IMR-90 (cell line): ENCODE measurements at regions not wholly inside any gene's neighbourhood (a gene's known extent, or its start where the extent isn't known, plus 50 kb on each side); places are given as distances from the start of the nearest gene placed in this dataset.

ENCODE experiments used
- ATAC-seq: fragments of 200-7000 bp; cut with Tn5 transposase; 2 replicates; pipeline ENCODE4 v1.9.1; 2020; ENCODE audit warnings: low read depth, mild to moderate bottlenecking, moderate library complexity
- BruUV-seq: library from RNA; stranded (reverse); fragments of 400-500 nt; replicated peaks from 2 replicates; lab custom pipeline; 2021; lab: Mats Ljungman, UMichigan
- CTCF ChIA-PET: fragments of 300-600 bp; formaldehyde crosslinking; extraction: SDS; loops from one replicate; lab custom pipeline; 2021; ENCODE audit warnings: antibody characterized with exemption; lab: Yijun Ruan, JAX
- POLR2A ChIA-PET: fragments of 300-600 bp; sonication (Branson Sonifier 250); formaldehyde crosslinking; loops from one replicate; lab custom pipeline; 2022; ENCODE audit warnings: antibody characterized with exemption; ENCODE audit not compliant: unreplicated experiment; lab: Charles Lee
- DNase-seq: peaks from one replicate; pipeline ENCODE4 v3.0.0; 2013
- H2AFZ ChIP-seq: replicated peaks from 2 replicates; pipeline ENCODE3; 2013; ENCODE audit warnings: low read length, mild to moderate bottlenecking; ENCODE audit not compliant: poor library complexity
- H2AK5ac ChIP-seq: 2 replicates; pipeline ENCODE4 v1.6.1; 2013; ENCODE audit warnings: low read depth, low read length, inconsistent platforms
- H2AK9ac ChIP-seq: replicated peaks from 2 replicates; pipeline ENCODE3; 2013; ENCODE audit warnings: mild to moderate bottlenecking, low read depth, low read length, moderate library complexity; ENCODE audit not compliant: poor library complexity
- H2BK120ac ChIP-seq: 2 replicates; pipeline ENCODE4 v1.6.1; 2013; ENCODE audit warnings: low read depth, low read length, inconsistent platforms
- H2BK15ac ChIP-seq: 3 replicates; pipeline ENCODE4 v1.6.1; 2013; ENCODE audit warnings: low read depth, low read length, inconsistent platforms
- H2BK20ac ChIP-seq: 2 replicates; pipeline ENCODE4 v1.6.1; 2013; ENCODE audit warnings: low read depth, mild to moderate bottlenecking, inconsistent platforms, low read length, moderate library complexity
- H2BK5ac ChIP-seq: 2 replicates; pipeline ENCODE4 v1.6.1; 2013; ENCODE audit warnings: mild to moderate bottlenecking, low read depth, low read length, inconsistent platforms; ENCODE audit not compliant: poor library complexity, severe bottlenecking
- H3K14ac ChIP-seq: replicated peaks from 2 replicates; pipeline ENCODE4 v1.6.1; 2013; ENCODE audit warnings: low read depth, low read length, inconsistent platforms
- H3K18ac ChIP-seq: 2 replicates; pipeline ENCODE4 v1.6.1; 2013; ENCODE audit warnings: low read depth, low read length, control low read depth
- H3K23ac ChIP-seq: 2 replicates; pipeline ENCODE4 v1.6.1; 2013; ENCODE audit warnings: low read depth, low read length, inconsistent platforms
- H3K27ac ChIP-seq: 2 replicates; pipeline ENCODE4 v1.5.1; 2013; ENCODE audit warnings: mild to moderate bottlenecking, control low read depth, low read length; ENCODE audit not compliant: insufficient read depth
- H3K27me3 ChIP-seq: 2 replicates; pipeline ENCODE4 v1.6.1; 2013; ENCODE audit warnings: low read length; ENCODE audit not compliant: control insufficient read depth, insufficient read depth
- H3K36me3 ChIP-seq: 2 replicates; pipeline ENCODE4 v1.6.1; 2013; ENCODE audit warnings: low read length, mixed read lengths; ENCODE audit not compliant: control insufficient read depth, insufficient read depth
- H3K4ac ChIP-seq: 2 replicates; pipeline ENCODE4 v1.6.1; 2013; ENCODE audit warnings: low read depth, low read length, inconsistent platforms
- H3K4me1 ChIP-seq: 2 replicates; pipeline ENCODE4 v1.6.1; 2013; ENCODE audit warnings: low read length, mixed read lengths; ENCODE audit not compliant: control insufficient read depth, insufficient read depth
- H3K4me2 ChIP-seq: 2 replicates; pipeline ENCODE4 v1.6.1; 2013; ENCODE audit warnings: low read depth, mild to moderate bottlenecking, control low read depth, low read length, moderate library complexity
- H3K4me3 ChIP-seq: 2 replicates; pipeline ENCODE4 v1.5.1; 2013; ENCODE audit warnings: low read depth, mild to moderate bottlenecking, control low read depth, low read length, moderate library complexity; ENCODE audit not compliant: insufficient read depth
- H3K56ac ChIP-seq: 2 replicates; pipeline ENCODE4 v1.6.1; 2013; ENCODE audit warnings: low read length, inconsistent platforms; ENCODE audit not compliant: insufficient read depth; ENCODE audit errors: extremely low read depth
- H3K79me1 ChIP-seq, 2 experiments: 2 replicates each; pipeline ENCODE4 v1.6.1; 2013; ENCODE audit warnings: low read length in 2 of 2, inconsistent platforms in 1 of 2, low read depth in 1 of 2
- H3K9ac ChIP-seq: 2 replicates; pipeline ENCODE4 v1.6.1; 2013; ENCODE audit warnings: low read depth, low read length, control low read depth
- H3K9me1 ChIP-seq: 2 replicates; pipeline ENCODE4 v1.6.1; 2013; ENCODE audit warnings: low read length, inconsistent platforms; ENCODE audit not compliant: insufficient read depth
- H3K9me3 ChIP-seq: 2 replicates; pipeline ENCODE4 v1.6.1; 2013; ENCODE audit warnings: low read length; ENCODE audit not compliant: control insufficient read depth, insufficient read depth
- H4K20me1 ChIP-seq: 2 replicates; pipeline ENCODE4 v1.6.1; 2013; ENCODE audit warnings: low read length, inconsistent platforms; ENCODE audit not compliant: insufficient read depth
- H4K5ac ChIP-seq: 2 replicates; pipeline ENCODE4 v1.6.1; 2013; ENCODE audit warnings: mild to moderate bottlenecking, low read depth, low read length, control low read depth
- H4K8ac ChIP-seq, 2 experiments: 2 replicates each; pipeline ENCODE4 v1.6.1; 2013; ENCODE audit warnings: low read depth in 2 of 2, low read length in 2 of 2, control low read depth in 1 of 2, inconsistent platforms in 1 of 2
- H4K91ac ChIP-seq: 2 replicates; pipeline ENCODE4 v1.6.1; 2013; ENCODE audit warnings: low read depth, low read length, inconsistent platforms; ENCODE audit not compliant: insufficient read depth
- CHD1 ChIP-seq: IDR thresholded peaks from 2 replicates; pipeline ENCODE4 v1.6.1; 2012; ENCODE audit warnings: low read depth, low read length, improper control_type of control experiment
- FOS ChIP-seq: fragments of 150-350 bp; IDR thresholded peaks from 2 replicates; pipeline ENCODE4 v1.6.1; 2016; ENCODE audit warnings: low read depth, low read length
- MXI1 ChIP-seq: IDR thresholded peaks from 2 replicates; pipeline ENCODE4 v1.6.1; 2012; ENCODE audit warnings: low read depth, mild to moderate bottlenecking, low read length, moderate library complexity, borderline replicate concordance
- NFE2L2 ChIP-seq: fragments of 150-350 bp; IDR thresholded peaks from 2 replicates; pipeline ENCODE4 v1.6.1; 2016; ENCODE audit warnings: low read depth, mild to moderate bottlenecking, low read length
- RAD21 ChIP-seq: IDR thresholded peaks from 2 replicates; pipeline ENCODE4 v1.6.1; 2012; ENCODE audit warnings: low read length, improper control_type of control experiment
- RFX5 ChIP-seq: IDR thresholded peaks from 2 replicates; pipeline ENCODE4 v1.8.0; 2012; ENCODE audit warnings: low read depth, mild to moderate bottlenecking, low read length, moderate library complexity
- SMC3 ChIP-seq: fragments of 150-350 bp; IDR thresholded peaks from 2 replicates; pipeline ENCODE4 v1.6.1; 2016; ENCODE audit warnings: low read depth, mild to moderate bottlenecking, antibody characterized with exemption, low read length, moderate library complexity
- WGBS, 2 experiments: methylation state at CpG; one replicate each; pipeline versions ENCODE4 v1.1.5 to v1.1.7; 2013; ENCODE audit warnings: missing lambda C conversion rate in 2 of 2; ENCODE audit not compliant: insufficient read length in 1 of 2; ENCODE audit errors: extremely low coverage in 2 of 2; 5-methylcytosine and 5-hydroxymethylcytosine counted together
- dilution Hi-C: fragments of 300-500 bp; cut with HindIII; formaldehyde crosslinking; loops from one replicate; pipeline ENCODE4 v1.14.3; 2018; ENCODE audit warnings: low sequenced_read_pairs; ENCODE audit not compliant: unreplicated experiment
- in situ Hi-C: fragments of 300-500 bp; cut with MboI; formaldehyde crosslinking; loops from 3 replicates; pipeline ENCODE4 v1.14.3; 2019; ENCODE audit warnings: low sequenced_read_pairs, inconsistent platforms, mixed read lengths
- intact Hi-C: fragments of 100-400 bp; cut with micrococcal nuclease; formaldehyde crosslinking; loops from 2 replicates; pipeline ENCODE4 v1.10.0; 2022
- TF ChIP-seq, protein P1 (sequence below): conservative IDR thresholded peaks from 2 replicates; pipeline ENCODE4 v1.5.1; 2012; ENCODE audit warnings: mild to moderate bottlenecking, low read depth, low read length, improper control_type of control experiment
- TF ChIP-seq, protein P2 (sequence below): fragments of 150-350 bp; IDR thresholded peaks from 2 replicates; pipeline ENCODE4 v1.6.1; 2017; ENCODE audit warnings: mild to moderate bottlenecking, antibody characterized with exemption, low read length, low read depth

GRCh38 chr9:106052735-106053134 lies 358.4 kb downstream of the TMEM38B start:
- H2BK15ac ChIP-seq: no peak overlapping the region
- H3K18ac ChIP-seq: no peak overlapping the region
- H3K27me3 ChIP-seq: no peaks in the 10 kb centered on the region
- peaks cover 4% of the 10 kb centered on the region for H3K9me3 ChIP-seq
- H2AK9ac ChIP-seq: no peak overlapping the region
- in situ Hi-C loops (no loop called here), dilution Hi-C loops (no loop called here), intact Hi-C loops (no loop called here)
- H3K36me3 ChIP-seq: no peaks in the 10 kb centered on the region
- H3K27ac ChIP-seq: no peak overlapping the region
- no peaks in the 10 kb centered on the region for H3K4me1 ChIP-seq
- no peak overlapping the region for H3K4me2 ChIP-seq
- H4K5ac ChIP-seq: no peak overlapping the region
- no peak overlapping the region for H3K4me3 ChIP-seq
- no peak overlapping the region for H2AFZ ChIP-seq
- no peaks in the 10 kb centered on the region for H4K20me1 ChIP-seq
- H2BK20ac ChIP-seq: no peak overlapping the region
- no peak overlapping the region for H3K4ac ChIP-seq
- no peak overlapping the region for H2BK120ac ChIP-seq
- no peak overlapping the region for H4K91ac ChIP-seq
- no peak for ATAC-seq
- no peak overlapping the region for H2AK5ac ChIP-seq
- no CpG with 5 or more reads among the region's 2 CpGs for WGBS, 2 experiments
- no peak overlapping the region for H3K23ac ChIP-seq
- DNase-seq: no peak
- no peak overlapping the region for H4K8ac ChIP-seq
- H3K14ac ChIP-seq: no peak overlapping the region
- H2BK5ac ChIP-seq: no peak overlapping the region
- ChIA-PET POLR2A (no interaction called here), CTCF (no interaction called here)
- TF ChIP-seq, protein P1, sequence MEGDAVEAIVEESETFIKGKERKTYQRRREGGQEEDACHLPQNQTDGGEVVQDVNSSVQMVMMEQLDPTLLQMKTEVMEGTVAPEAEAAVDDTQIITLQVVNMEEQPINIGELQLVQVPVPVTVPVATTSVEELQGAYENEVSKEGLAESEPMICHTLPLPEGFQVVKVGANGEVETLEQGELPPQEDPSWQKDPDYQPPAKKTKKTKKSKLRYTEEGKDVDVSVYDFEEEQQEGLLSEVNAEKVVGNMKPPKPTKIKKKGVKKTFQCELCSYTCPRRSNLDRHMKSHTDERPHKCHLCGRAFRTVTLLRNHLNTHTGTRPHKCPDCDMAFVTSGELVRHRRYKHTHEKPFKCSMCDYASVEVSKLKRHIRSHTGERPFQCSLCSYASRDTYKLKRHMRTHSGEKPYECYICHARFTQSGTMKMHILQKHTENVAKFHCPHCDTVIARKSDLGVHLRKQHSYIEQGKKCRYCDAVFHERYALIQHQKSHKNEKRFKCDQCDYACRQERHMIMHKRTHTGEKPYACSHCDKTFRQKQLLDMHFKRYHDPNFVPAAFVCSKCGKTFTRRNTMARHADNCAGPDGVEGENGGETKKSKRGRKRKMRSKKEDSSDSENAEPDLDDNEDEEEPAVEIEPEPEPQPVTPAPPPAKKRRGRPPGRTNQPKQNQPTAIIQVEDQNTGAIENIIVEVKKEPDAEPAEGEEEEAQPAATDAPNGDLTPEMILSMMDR: no peak
- TF ChIP-seq RAD21 (no peak), FOS (no peak), CHD1 (no peak), RFX5 (no peak), NFE2L2 (no peak), SMC3 (no peak), MXI1 (no peak)
- TF ChIP-seq, protein P2, sequence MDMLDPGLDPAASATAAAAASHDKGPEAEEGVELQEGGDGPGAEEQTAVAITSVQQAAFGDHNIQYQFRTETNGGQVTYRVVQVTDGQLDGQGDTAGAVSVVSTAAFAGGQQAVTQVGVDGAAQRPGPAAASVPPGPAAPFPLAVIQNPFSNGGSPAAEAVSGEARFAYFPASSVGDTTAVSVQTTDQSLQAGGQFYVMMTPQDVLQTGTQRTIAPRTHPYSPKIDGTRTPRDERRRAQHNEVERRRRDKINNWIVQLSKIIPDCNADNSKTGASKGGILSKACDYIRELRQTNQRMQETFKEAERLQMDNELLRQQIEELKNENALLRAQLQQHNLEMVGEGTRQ: no peak
- no peak overlapping the region for H3K9ac ChIP-seq
- no peaks in the 10 kb centered on the region for H3K79me1 ChIP-seq
- no peak overlapping the region for H3K56ac ChIP-seq
- BruUV-seq: no TSS peak
- no peaks in the 10 kb centered on the region for H3K9me1 ChIP-seq
